ENCODE measurements at regions not wholly inside any gene's neighbourhood (a gene's known extent, or its start where the extent isn't known, plus 50 kb on each side); places are given as distances from the start of the nearest gene placed in this dataset.

GRCh38 chr11:91086028-91086427 lies 863.2 kb upstream of the CHORDC1 start:
- TF ChIP-seq CTCF (IDR thresholded peaks at IDR 0.05) (no peak), POLR2A (IDR thresholded peaks at IDR 0.05) (no peak)

Measured in ovary (tissue), 3 donors.